H1 (cell line): ENCODE measurements at regions not wholly inside any gene's neighbourhood (a gene's known extent, or its start where the extent isn't known, plus 50 kb on each side); places are given as distances from the start of the nearest gene placed in this dataset.

Experiments used
- BRCA1 ChIP-seq: IDR thresholded peaks from 2 replicates; pipeline ENCODE4 v1.6.1; 2012; ENCODE audit warnings: low read depth, low read length, improper control_type of control experiment
- EZH2 ChIP-seq: fragments of 200-600 bp; sonication (generic); IDR thresholded peaks from 2 replicates; pipeline ENCODE4 v1.7.1; 2012; ENCODE audit warnings: low read depth, mild to moderate bottlenecking, moderate library complexity, low read length, inconsistent platforms; ENCODE audit not compliant: severe bottlenecking
- GTF2F1 ChIP-seq: IDR thresholded peaks from 2 replicates; pipeline ENCODE4 v1.6.1; 2012; ENCODE audit warnings: low read depth, low read length, improper control_type of control experiment, borderline replicate concordance
- NANOG ChIP-seq: IDR thresholded peaks from 2 replicates; pipeline ENCODE4 v1.6.1; 2011; ENCODE audit warnings: low read length, low read depth, mild to moderate bottlenecking, inconsistent platforms; ENCODE audit not compliant: insufficient read depth, poor library complexity, severe bottlenecking
- POLR2A ChIP-seq, 2 experiments: IDR thresholded peaks; 1 replicate in 1 of 2; 2 replicates in 1 of 2; pipeline ENCODE4 v1.6.1; 2011; ENCODE audit warnings: low read depth in 2 of 2, low read length in 2 of 2, mild to moderate bottlenecking in 2 of 2; ENCODE audit errors: control extremely low read depth in 1 of 2
- POLR2AphosphoS5 ChIP-seq: IDR thresholded peaks from 2 replicates; pipeline ENCODE4 v1.6.1; 2011; ENCODE audit warnings: low read depth, low read length
- RAD21 ChIP-seq, 2 experiments: IDR thresholded peaks in 1 of 2; conservative IDR thresholded peaks in 1 of 2; 2 replicates each; pipeline ENCODE4 v1.6.1; 2011; ENCODE audit warnings: low read depth in 2 of 2, low read length in 2 of 2, improper control_type of control experiment in 1 of 2, inconsistent platforms in 1 of 2, mild to moderate bottlenecking in 1 of 2, moderate library complexity in 1 of 2
- RNF2 ChIP-seq: fragments of 200-900, 300-1000 bp; sonication (generic); IDR thresholded peaks from 2 replicates; pipeline ENCODE4 v1.7.1; 2016; ENCODE audit warnings: borderline replicate concordance, low read depth, mild to moderate bottlenecking, antibody characterized with exemption, low read length; ENCODE audit not compliant: poor library complexity, severe bottlenecking; ENCODE audit errors: missing control alignments
- TF ChIP-seq, protein P1 (sequence below), 3 experiments: IDR thresholded peaks; 1 replicate in 2 of 3; 2 replicates in 1 of 3; pipeline versions ENCODE4 v1.5.1 to v1.6.1; 2011; ENCODE audit warnings: low read length in 3 of 3, mild to moderate bottlenecking in 3 of 3, inconsistent platforms in 2 of 3, low read depth in 1 of 3, moderate library complexity in 1 of 3; ENCODE audit not compliant: insufficient read depth in 1 of 3; ENCODE audit errors: control extremely low read depth in 1 of 3

DNA sequence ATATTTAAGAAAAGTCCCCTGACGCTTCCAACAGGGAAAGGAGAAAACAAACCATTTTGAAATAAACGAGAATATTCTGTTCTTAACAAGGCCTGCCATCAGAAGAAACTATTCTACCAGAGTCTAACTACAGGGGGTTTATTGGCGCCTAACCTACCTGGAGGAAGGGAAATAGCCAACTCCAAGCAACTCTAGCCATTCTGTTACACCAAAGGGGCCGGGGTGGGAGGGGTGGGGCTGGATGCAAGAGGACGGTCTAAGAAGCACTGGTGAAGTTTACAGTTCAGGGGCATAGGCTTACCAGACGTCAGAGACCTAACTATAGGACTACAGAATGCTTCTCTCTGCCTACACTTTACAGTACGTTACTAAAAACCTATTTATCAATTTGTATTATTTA lies 60.5 kb upstream of the GALNT5 start:
- TF ChIP-seq, protein P1, sequence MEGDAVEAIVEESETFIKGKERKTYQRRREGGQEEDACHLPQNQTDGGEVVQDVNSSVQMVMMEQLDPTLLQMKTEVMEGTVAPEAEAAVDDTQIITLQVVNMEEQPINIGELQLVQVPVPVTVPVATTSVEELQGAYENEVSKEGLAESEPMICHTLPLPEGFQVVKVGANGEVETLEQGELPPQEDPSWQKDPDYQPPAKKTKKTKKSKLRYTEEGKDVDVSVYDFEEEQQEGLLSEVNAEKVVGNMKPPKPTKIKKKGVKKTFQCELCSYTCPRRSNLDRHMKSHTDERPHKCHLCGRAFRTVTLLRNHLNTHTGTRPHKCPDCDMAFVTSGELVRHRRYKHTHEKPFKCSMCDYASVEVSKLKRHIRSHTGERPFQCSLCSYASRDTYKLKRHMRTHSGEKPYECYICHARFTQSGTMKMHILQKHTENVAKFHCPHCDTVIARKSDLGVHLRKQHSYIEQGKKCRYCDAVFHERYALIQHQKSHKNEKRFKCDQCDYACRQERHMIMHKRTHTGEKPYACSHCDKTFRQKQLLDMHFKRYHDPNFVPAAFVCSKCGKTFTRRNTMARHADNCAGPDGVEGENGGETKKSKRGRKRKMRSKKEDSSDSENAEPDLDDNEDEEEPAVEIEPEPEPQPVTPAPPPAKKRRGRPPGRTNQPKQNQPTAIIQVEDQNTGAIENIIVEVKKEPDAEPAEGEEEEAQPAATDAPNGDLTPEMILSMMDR (IDR thresholded peaks at IDR 0.05; ENCODE audit: control extremely low read depth in 1 of 3, insufficient read depth in 1 of 3, low read depth in 1 of 3, low read length in 3 of 3): no peak
- no peak for TF ChIP-seq POLR2AphosphoS5
- no peak for TF ChIP-seq RNF2
- TF ChIP-seq POLR2A (IDR thresholded peaks at IDR 0.05; ENCODE audit: control extremely low read depth in 1 of 2, low read depth in 2 of 2, low read length in 2 of 2): no peak
- TF ChIP-seq BRCA1: no peak
- no peak for TF ChIP-seq EZH2
- no peak for TF ChIP-seq RAD21 (IDR thresholded peaks at IDR 0.05 in 1 of 2, conservative IDR thresholded peaks at IDR 0.05 in 1 of 2; ENCODE audit: low read depth in 2 of 2, low read length in 2 of 2)
- no peak for TF ChIP-seq NANOG
- TF ChIP-seq GTF2F1: no peak
